ENCODE measurements at regions not wholly inside any gene's neighbourhood (a gene's known extent, or its start where the extent isn't known, plus 50 kb on each side); places are given as distances from the start of the nearest gene placed in this dataset.

DNA sequence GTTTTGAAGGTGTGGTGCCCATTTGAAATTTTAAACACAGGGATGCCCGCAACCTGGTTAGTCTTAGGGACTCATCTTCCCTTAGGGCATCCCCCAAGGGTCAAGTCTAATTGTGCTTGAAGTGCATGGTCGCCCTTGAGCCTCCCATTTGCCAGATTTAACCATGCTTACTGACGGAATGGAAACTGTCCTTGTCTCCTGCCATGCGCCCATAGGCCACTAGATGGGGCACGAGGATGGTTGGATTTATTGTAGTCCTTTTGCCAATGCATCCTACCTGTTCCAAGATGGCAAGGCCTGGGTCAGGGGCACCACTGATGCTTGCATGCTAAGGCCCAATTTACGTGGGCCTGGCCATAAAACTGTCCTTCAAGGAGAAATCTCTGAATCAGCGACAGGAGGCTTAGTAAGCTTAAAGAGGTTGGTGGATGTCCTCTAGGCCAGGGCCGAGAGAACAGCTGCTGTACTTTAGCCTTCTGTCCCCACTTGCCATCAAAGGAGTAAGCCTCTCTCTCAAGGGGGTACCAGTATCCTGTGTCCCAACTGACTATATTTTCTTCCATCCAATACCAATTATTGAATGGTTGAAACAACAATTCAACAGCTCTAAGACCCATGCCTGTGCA, 355.4 kb downstream of the OTOL1 start:
- DNase-seq (ENCODE audit: low spot score), result peak; percentile 32
- TF ChIP-seq, protein P1, sequence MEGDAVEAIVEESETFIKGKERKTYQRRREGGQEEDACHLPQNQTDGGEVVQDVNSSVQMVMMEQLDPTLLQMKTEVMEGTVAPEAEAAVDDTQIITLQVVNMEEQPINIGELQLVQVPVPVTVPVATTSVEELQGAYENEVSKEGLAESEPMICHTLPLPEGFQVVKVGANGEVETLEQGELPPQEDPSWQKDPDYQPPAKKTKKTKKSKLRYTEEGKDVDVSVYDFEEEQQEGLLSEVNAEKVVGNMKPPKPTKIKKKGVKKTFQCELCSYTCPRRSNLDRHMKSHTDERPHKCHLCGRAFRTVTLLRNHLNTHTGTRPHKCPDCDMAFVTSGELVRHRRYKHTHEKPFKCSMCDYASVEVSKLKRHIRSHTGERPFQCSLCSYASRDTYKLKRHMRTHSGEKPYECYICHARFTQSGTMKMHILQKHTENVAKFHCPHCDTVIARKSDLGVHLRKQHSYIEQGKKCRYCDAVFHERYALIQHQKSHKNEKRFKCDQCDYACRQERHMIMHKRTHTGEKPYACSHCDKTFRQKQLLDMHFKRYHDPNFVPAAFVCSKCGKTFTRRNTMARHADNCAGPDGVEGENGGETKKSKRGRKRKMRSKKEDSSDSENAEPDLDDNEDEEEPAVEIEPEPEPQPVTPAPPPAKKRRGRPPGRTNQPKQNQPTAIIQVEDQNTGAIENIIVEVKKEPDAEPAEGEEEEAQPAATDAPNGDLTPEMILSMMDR (conservative IDR thresholded peaks at IDR 0.05; ENCODE audit: low read length), result peak; percentile 80
- no peak for TF ChIP-seq EZH2phosphoT487 (IDR thresholded peaks at IDR 0.05; ENCODE audit: borderline replicate concordance, low read depth, low read length)
- Histone ChIP-seq H3K4me3 (ENCODE audit: low read depth, low read length, poor library complexity, severe bottlenecking) (no peak overlapping the region), H3K4me1 (ENCODE audit: insufficient read depth, low read length, poor library complexity, severe bottlenecking) (no peaks in the 10 kb centered on the region), H3K79me2 (ENCODE audit: insufficient read depth, low read depth, low read length) (no peaks in the 10 kb centered on the region), H3K9me2 (ENCODE audit: insufficient read depth, low read length) (no peaks in the 10 kb centered on the region), H3K27ac (ENCODE audit: low read depth, low read length, poor library complexity, severe bottlenecking) (no peak overlapping the region), H4K20me1 (ENCODE audit: insufficient read depth, low read length) (no peaks in the 10 kb centered on the region), H3K4me2 (ENCODE audit: low read length) (no peak overlapping the region), H3K9me3 (ENCODE audit: low read length) (no peaks in the 10 kb centered on the region), H2AFZ (ENCODE audit: low read length) (no peak overlapping the region), H3K36me3 (ENCODE audit: insufficient read depth, low read length) (no peaks in the 10 kb centered on the region)
- intact Hi-C loops (cut with micrococcal nuclease; ENCODE audit: unreplicated experiment), result loop anchor here (2.0 to 10.0 kb wide), 2 partner anchors 287 to 343 kb away; no protein-coding TSS in a partner anchor
- BruUV-seq (replicated peaks), result no TSS peak
- POLR2A ChIA-PET, result no interaction called here
- CTCF ChIA-PET (ENCODE audit: unreplicated experiment), result no interaction called here

- H3K79me2 ChIP-seq (ENCODE audit: insufficient read depth, low read depth, low read length), result no peaks in the 10 kb centered on the region
- H3K9me2 ChIP-seq (ENCODE audit: insufficient read depth, low read length), result no peaks in the 10 kb centered on the region
- H2AFZ ChIP-seq (ENCODE audit: low read length), result no peak overlapping the region
- no peak overlapping the region for H3K4me3 ChIP-seq (ENCODE audit: low read depth, low read length, poor library complexity, severe bottlenecking)
- no peaks in the 10 kb centered on the region for H3K36me3 ChIP-seq (ENCODE audit: insufficient read depth, low read length)
- no peak for DNase-seq (ENCODE audit: low spot score)
- no peak overlapping the region for H3K27ac ChIP-seq (ENCODE audit: low read depth, low read length, poor library complexity, severe bottlenecking)
- BruUV-seq (replicated peaks), result no TSS peak
- H3K4me2 ChIP-seq (ENCODE audit: low read length), result no peak overlapping the region
- H4K20me1 ChIP-seq (ENCODE audit: insufficient read depth, low read length), result no peaks in the 10 kb centered on the region
- CTCF ChIA-PET (ENCODE audit: unreplicated experiment), result no interaction called here
- H3K9me3 ChIP-seq (ENCODE audit: low read length), result no peaks in the 10 kb centered on the region
- TF ChIP-seq, protein P1 (conservative IDR thresholded peaks at IDR 0.05; ENCODE audit: low read length), result no peak
- TF ChIP-seq EZH2phosphoT487 (IDR thresholded peaks at IDR 0.05; ENCODE audit: borderline replicate concordance, low read depth, low read length), result no peak
- H3K4me1 ChIP-seq (ENCODE audit: insufficient read depth, low read length, poor library complexity, severe bottlenecking), result no peaks in the 10 kb centered on the region
- POLR2A ChIA-PET, result no interaction called here
- intact Hi-C loops (cut with micrococcal nuclease; ENCODE audit: unreplicated experiment), result loop anchor here (2.0 to 10.0 kb wide), 2 partner anchors 288 to 344 kb away; no protein-coding TSS in a partner anchor
Measured at GRCh38 chr3:161852744-161853143, 356.1 kb downstream of the OTOL1 start.

DNA sequence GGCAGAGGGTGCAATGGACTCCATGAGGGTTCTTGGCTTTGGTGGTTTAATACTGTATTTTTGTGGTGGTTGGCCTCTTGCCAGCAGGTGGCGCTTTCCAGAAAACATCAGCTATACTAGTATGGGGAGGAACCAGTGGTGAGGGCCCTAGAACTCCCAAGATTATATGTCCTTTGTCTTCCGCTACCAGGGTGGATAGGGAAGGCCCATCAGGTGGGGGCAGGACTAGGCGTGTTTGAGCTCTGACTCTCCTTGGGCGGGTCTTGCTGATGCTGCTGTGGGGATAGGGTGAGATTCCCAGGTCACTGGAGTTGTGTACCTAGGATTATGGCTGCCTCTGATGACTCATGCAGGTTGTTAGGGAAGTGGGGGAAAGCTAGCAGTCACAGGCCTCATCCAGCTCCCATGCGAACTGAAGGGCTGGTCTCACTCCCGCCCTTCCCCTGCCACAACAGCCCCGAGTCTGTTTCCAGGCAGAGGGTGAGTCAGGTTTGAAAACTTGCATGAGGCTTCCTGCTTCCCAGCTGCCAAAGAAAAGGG, 357.7 kb downstream of the OTOL1 start:
- Histone ChIP-seq H3K9me3 (ENCODE audit: low read length) (no peaks in the 10 kb centered on the region), H3K27ac (ENCODE audit: low read depth, low read length, poor library complexity, severe bottlenecking) (no peak overlapping the region), H4K20me1 (ENCODE audit: insufficient read depth, low read length) (no peaks in the 10 kb centered on the region), H2AFZ (ENCODE audit: low read length) (no peak overlapping the region), H3K4me1 (ENCODE audit: insufficient read depth, low read length, poor library complexity, severe bottlenecking) (no peaks in the 10 kb centered on the region), H3K36me3 (ENCODE audit: insufficient read depth, low read length) (no peaks in the 10 kb centered on the region), H3K4me3 (ENCODE audit: low read depth, low read length, poor library complexity, severe bottlenecking) (no peak overlapping the region), H3K79me2 (ENCODE audit: insufficient read depth, low read depth, low read length) (no peaks in the 10 kb centered on the region), H3K4me2 (ENCODE audit: low read length) (no peak overlapping the region), H3K9me2 (ENCODE audit: insufficient read depth, low read length) (no peaks in the 10 kb centered on the region)
- intact Hi-C loops (cut with micrococcal nuclease; ENCODE audit: unreplicated experiment), result loop anchor here (10.0 kb wide), 1 partner anchor 290 kb away; no protein-coding TSS in a partner anchor
- ChIA-PET POLR2A (interaction anchor here (1.6 kb wide), 1 partner anchor 10 kb away, joined by 5 read pairs; no protein-coding TSS in a partner anchor), CTCF (ENCODE audit: unreplicated experiment) (no interaction called here)
- peak; percentile 26 for DNase-seq (ENCODE audit: low spot score)
- no TSS peak for BruUV-seq (replicated peaks)
- no peak for TF ChIP-seq EZH2phosphoT487 (IDR thresholded peaks at IDR 0.05; ENCODE audit: borderline replicate concordance, low read depth, low read length)
- TF ChIP-seq, protein P1 (conservative IDR thresholded peaks at IDR 0.05; ENCODE audit: low read length), result peak; percentile 77

All from OCI-LY7 (cell line).